K562 (cell line): ENCODE measurements at regions not wholly inside any gene's neighbourhood (a gene's known extent, or its start where the extent isn't known, plus 50 kb on each side); places are given as distances from the start of the nearest gene placed in this dataset.
A peak's percentile ranks its signal among the peaks of the same experiment; 100 is the strongest.

Experiments used
- ATAC-seq: fragments of 200-7000 bp; cut with Tn5 transposase; 3 replicates; pipeline ENCODE4 v1.9.1; 2020; ENCODE audit warnings: moderate library complexity
- BruUV-seq: library from RNA; stranded (reverse); fragments of 400-500 nt; replicated peaks from 2 replicates; lab custom pipeline; 2021; lab: Mats Ljungman, UMichigan
- CTCF ChIA-PET: fragments of 300-600 bp; formaldehyde crosslinking; extraction: SDS; loops from one replicate; lab custom pipeline; 2021; ENCODE audit warnings: low intra/inter-chr PET ratio; lab: Yijun Ruan, JAX
- POLR2A ChIA-PET: fragments of 300-600, 350-650 bp; sonication (Branson Sonifier 250); formaldehyde crosslinking; extraction: SDS; loops from one replicate; lab custom pipeline; 2021; ENCODE audit warnings: antibody characterized with exemption, inconsistent platforms; lab: Yijun Ruan, JAX
- DNase-seq, 4 experiments: peaks; one replicate each; pipeline versions ENCODE4 v3.0.0 to v3.0.0-alpha.2; 2011 to 2018; ENCODE audit warnings: low spot score in 3 of 4, mixed read lengths in 3 of 4; ENCODE audit errors: extremely low read depth in 1 of 4
- FAIRE-seq: peaks from 2 replicates; lab custom pipeline; 2011; peaks lifted over from hg19 to GRCh38; lab: Jason Lieb, UNC
- H2AFZ ChIP-seq: 2 replicates; pipeline ENCODE4 v1.6.0; 2011; ENCODE audit warnings: low read depth, low read length, control low read depth, inconsistent platforms
- H3K27ac ChIP-seq: fragments of 200-600 bp; 3 replicates; pipeline ENCODE4 v1.8.0; 2011; ENCODE audit warnings: low read depth, mild to moderate bottlenecking, control low read depth, inconsistent platforms, low read length, moderate library complexity, mixed read lengths; ENCODE audit errors: extremely low read depth
- H3K27me3 ChIP-seq, 2 experiments: fragments of 300-600 bp in 1 of 2; 2 replicates in 1 of 2; 3 replicates in 1 of 2; pipeline versions ENCODE4 v1.6.0 to v1.8.0; 2011; ENCODE audit warnings: inconsistent platforms in 2 of 2, low read length in 2 of 2, mild to moderate bottlenecking in 1 of 2, mixed read lengths in 1 of 2, moderate library complexity in 1 of 2; ENCODE audit not compliant: control insufficient read depth in 2 of 2, insufficient read depth in 2 of 2
- H3K36me3 ChIP-seq: fragments of 300-600 bp; 3 replicates; pipeline ENCODE4 v1.8.0; 2011; ENCODE audit warnings: mild to moderate bottlenecking, low read length, inconsistent platforms; ENCODE audit not compliant: control insufficient read depth, insufficient read depth
- H3K4me1 ChIP-seq, 2 experiments: fragments of 200-600 bp in 1 of 2; replicated peaks in 1 of 2; 2 replicates in 1 of 2; 3 replicates in 1 of 2; pipeline versions ENCODE4 v1.5.1 to v1.8.0; 2011; ENCODE audit warnings: inconsistent platforms in 2 of 2, low read length in 2 of 2, mild to moderate bottlenecking in 1 of 2, mixed read lengths in 1 of 2, moderate library complexity in 1 of 2; ENCODE audit not compliant: control insufficient read depth in 2 of 2, insufficient read depth in 2 of 2
- H3K4me2 ChIP-seq: 2 replicates; pipeline ENCODE4 v1.6.1; 2011; ENCODE audit warnings: low read length, control low read depth, inconsistent platforms, mixed read lengths; ENCODE audit not compliant: insufficient read depth
- H3K4me3 ChIP-seq: fragments of 200-600 bp; sonication (generic), shearing (Covaris generic); 2 replicates; pipeline ENCODE4 v1.5.1; 2016; ENCODE audit warnings: control low read depth, inconsistent platforms
- H3K79me2 ChIP-seq: fragments of 200-600 bp; 3 replicates; pipeline ENCODE4 v1.8.0; 2011; ENCODE audit warnings: low read length, inconsistent platforms; ENCODE audit not compliant: control insufficient read depth, insufficient read depth
- H3K9ac ChIP-seq, 2 experiments: 2 replicates each; pipeline versions ENCODE4 v1.6.0 to v1.6.1; 2011; ENCODE audit warnings: low read depth in 2 of 2, low read length in 2 of 2, control low read depth in 1 of 2, inconsistent platforms in 1 of 2, mild to moderate bottlenecking in 1 of 2, mixed read lengths in 1 of 2; ENCODE audit not compliant: insufficient read depth in 1 of 2
- H3K9me1 ChIP-seq: one replicate; pipeline ENCODE4 v1.6.0; 2011; ENCODE audit warnings: inconsistent platforms, mild to moderate bottlenecking, low read length, moderate library complexity; ENCODE audit not compliant: control insufficient read depth, insufficient read depth
- H3K9me3 ChIP-seq: replicated peaks from 2 replicates; pipeline ENCODE4 v1.5.1; 2011; ENCODE audit warnings: low read depth, low read length, inconsistent platforms; ENCODE audit not compliant: control insufficient read depth, insufficient read depth
- H4K20me1 ChIP-seq: replicated peaks from 2 replicates; pipeline ENCODE4 v1.6.1; 2011; ENCODE audit warnings: low read length, inconsistent platforms, mixed read lengths; ENCODE audit not compliant: control insufficient read depth, insufficient read depth
- ARNT ChIP-seq, 2 experiments: fragments of 450-650 bp; IDR thresholded peaks; 2 replicates each; pipeline ENCODE4 v1.6.1; 2016; ENCODE audit warnings: mild to moderate bottlenecking in 1 of 2
- CBX2 ChIP-seq: fragments of 200-600 bp; sonication (generic); IDR thresholded peaks from one replicate; pipeline ENCODE4 v1.6.1; 2012; ENCODE audit warnings: mild to moderate bottlenecking, low read length, inconsistent platforms; ENCODE audit not compliant: insufficient read depth, poor library complexity, severe bottlenecking
- CHD1 ChIP-seq: fragments of 200-600 bp; sonication (generic); IDR thresholded peaks from one replicate; pipeline ENCODE4 v1.6.1; 2012; ENCODE audit warnings: mild to moderate bottlenecking, moderate library complexity, low read length, inconsistent platforms
- CUX1 ChIP-seq: fragments of 200-800 bp; sonication (Bioruptor generic); IDR thresholded peaks from 2 replicates; pipeline ENCODE4 v1.6.1; 2016; ENCODE audit warnings: missing genetic modification characterization, missing compliant biosample characterization
- DIDO1 ChIP-seq: fragments of 450-650 bp; IDR thresholded peaks from 2 replicates; pipeline ENCODE4 v1.6.1; 2016; ENCODE audit warnings: low read depth, missing biosample characterization, missing genetic modification characterization
- MAFK ChIP-seq: IDR thresholded peaks from 2 replicates; pipeline ENCODE4 v1.6.1; 2011; ENCODE audit warnings: low read length, improper control_type of control experiment
- MYNN ChIP-seq, 2 experiments: sonication (generic); formaldehyde crosslinking in 1 of 2; IDR thresholded peaks; 2 replicates each; pipeline versions ENCODE4 v1.5.0 to v1.6.1; 2016 to 2020; ENCODE audit warnings: antibody characterized with exemption in 1 of 2, missing genetic modification reagents in 1 of 2
- NUFIP1 ChIP-seq: fragments of 450-650 bp; IDR thresholded peaks from 2 replicates; pipeline ENCODE4 v1.6.1; 2018; ENCODE audit not compliant: partially characterized antibody
- RAD21 ChIP-seq, 2 experiments: fragments of 250-450 bp in 1 of 2; fragments of 450-650 bp in 1 of 2; sonication (Bioruptor Pico) in 1 of 2; formaldehyde crosslinking in 1 of 2; IDR thresholded peaks in 1 of 2; conservative IDR thresholded peaks in 1 of 2; 2 replicates each; pipeline versions ENCODE4 v1.4.0 to v1.8.0; 2020 to 2022; ENCODE audit warnings: mild to moderate bottlenecking in 2 of 2, moderate library complexity in 1 of 2
- RUNX1 ChIP-seq: sonication (generic); IDR thresholded peaks from 2 replicates; pipeline ENCODE4 v1.6.1; 2016; ENCODE audit warnings: antibody characterized with exemption, low read depth
- TFAP4 ChIP-seq: sonication (generic); formaldehyde crosslinking; IDR thresholded peaks from 2 replicates; pipeline ENCODE4 v1.8.0; 2022; ENCODE audit warnings: missing genetic modification reagents, mild to moderate bottlenecking, moderate library complexity, borderline replicate concordance
- USF2 ChIP-seq: sonication (generic); formaldehyde crosslinking; IDR thresholded peaks from 2 replicates; pipeline ENCODE4 v1.5.0; 2020; ENCODE audit warnings: missing genetic modification reagents
- ZNF23 ChIP-seq: fragments of 250-450 bp; sonication (Bioruptor Pico); IDR thresholded peaks from 2 replicates; pipeline ENCODE4 v1.4.0; 2020; ENCODE audit warnings: mild to moderate bottlenecking
- WGBS: fragments of 100-300 bp; shearing (Covaris generic); methylation state at CpG from one replicate; pipeline ENCODE4 v1.1.6; 2016; ENCODE audit warnings: low coverage, mixed read lengths; ENCODE audit not compliant: insufficient coverage; ENCODE audit errors: missing lambda C conversion rate; 5-methylcytosine and 5-hydroxymethylcytosine counted together
- in situ Hi-C: fragments of 300-500 bp; cut with MboI; formaldehyde crosslinking; loops from 4 replicates; pipeline ENCODE4 v1.15.0; 2018; ENCODE audit warnings: inconsistent platforms, mixed read lengths
- intact Hi-C: fragments of 100-400 bp; cut with micrococcal nuclease; formaldehyde crosslinking; loops from 2 replicates; pipeline ENCODE4 v1.14.2; 2022

- TF ChIP-seq RAD21 (CRISPR knock-in tag; conservative IDR thresholded peaks at IDR 0.05 in 1 of 2, IDR thresholded peaks at IDR 0.05 in 1 of 2) = no peak
- TF ChIP-seq ZNF23 = no peak
- no peak for TF ChIP-seq RUNX1
- peak; percentile 29; the same call in 1 of the 2 replicates for TF ChIP-seq MAFK
- no peak for TF ChIP-seq NUFIP1
- TF ChIP-seq CBX2 = no peak
- TF ChIP-seq ARNT (IDR thresholded peaks at IDR 0.05) = no peak
- no peak for TF ChIP-seq MYNN (IDR thresholded peaks at IDR 0.05)
- TF ChIP-seq MYNN (CRISPR knock-in tag; IDR thresholded peaks at IDR 0.05) = no peak
- TF ChIP-seq DIDO1 = no peak
- TF ChIP-seq, all 486 proteins: peak for 4
These were observed 1018.5 kb downstream of the LRFN5 start (continued) for GRCh38 chr14:42624980-42625761.

- H3K4me1 ChIP-seq = no peaks in the 10 kb centered on the region
- BruUV-seq = no TSS peak
- no peak overlapping the region for H3K4me2 ChIP-seq
- H3K27me3 ChIP-seq = no peaks in the 10 kb centered on the region
- no peak for DNase-seq
- H3K9me3 ChIP-seq = no peaks in the 10 kb centered on the region
- POLR2A ChIA-PET = no interaction called here
- 0% methylated on average over 1 of the region's 1 CpG for WGBS
- intact Hi-C loops (no loop called here), in situ Hi-C loops (no loop called here)
- H3K9me1 ChIP-seq = no peaks in the 10 kb centered on the region
- no peak overlapping the region for H2AFZ ChIP-seq
- H3K79me2 ChIP-seq = no peaks in the 10 kb centered on the region
- no peak overlapping the region for H3K4me3 ChIP-seq
- H3K9ac ChIP-seq = no peak overlapping the region
- H4K20me1 ChIP-seq = no peaks in the 10 kb centered on the region
- H3K27ac ChIP-seq = no peak overlapping the region
- no peaks in the 10 kb centered on the region for H3K36me3 ChIP-seq
- CTCF ChIA-PET = no interaction called here
- no peak for ATAC-seq
- FAIRE-seq = no peak
- TF ChIP-seq CUX1 (CRISPR knock-in tag) (no peak), CHD1 (no peak), TFAP4 (no peak), USF2 (CRISPR knock-in tag) (no peak)
These were observed 1010.3 kb downstream of the LRFN5 start for GRCh38 chr14:42617005-42617404.
